Activated CD4-positive, alpha-beta T cell treated with anti-CD3 and anti-CD28 coated beads for 24 hours (primary cell): ENCODE measurements at regions not wholly inside any gene's neighbourhood (a gene's known extent, or its start where the extent isn't known, plus 50 kb on each side); places are given as distances from the start of the nearest gene placed in this dataset.
"Not testable (repeated sequence)": the region's sequence is repeated elsewhere in the genome, so short reads cannot be mapped to it uniquely, and the experiment has no call there.

Experiments used
- DNase-seq, 2 donors: peaks; one replicate each; pipeline ENCODE4 v3.0.0-alpha.2; 2020; ENCODE audit warnings: low read depth in 2 of 2

- not testable (repeated sequence) for DNase-seq
Observed at GRCh38 chr12:9411616-9412268, 196.0 kb downstream of the KLRB1 start.

GRCh38 chr12:9407425-9407748 lies 199.2 kb upstream of the PZP start:
- DNase-seq = not testable (repeated sequence)

- DNase-seq = no peak
Observed at GRCh38 chr12:9406564-9407424, 198.6 kb upstream of the PZP start.

GRCh38 chr12:9405886-9406563 lies 197.8 kb upstream of the PZP start:
- no peak for DNase-seq

GRCh38 chr12:9404469-9405260 lies 196.5 kb upstream of the PZP start:
- no peak for DNase-seq

GRCh38 chr12:9404031-9404430 lies 195.8 kb upstream of the PZP start:
- no peak for DNase-seq

- not testable (repeated sequence) for DNase-seq
Observed at GRCh38 chr12:9402432-9403040, 194.3 kb upstream of the PZP start.

- DNase-seq = not testable (repeated sequence)
Observed at GRCh38 chr12:9396367-9396766, 188.2 kb upstream of the PZP start.

- DNase-seq = not testable (repeated sequence)
Observed at GRCh38 chr12:9395220-9395619, 187.0 kb upstream of the PZP start.

GRCh38 chr12:9392842-9393241 lies 184.6 kb upstream of the PZP start:
- no peak for DNase-seq

- no peak for DNase-seq
Observed at GRCh38 chr12:9391815-9392214, 183.6 kb upstream of the PZP start.

- no peak for DNase-seq
Observed at GRCh38 chr12:9390761-9391160, 182.6 kb upstream of the PZP start.

- no peak for DNase-seq
Observed at GRCh38 chr12:9389796-9390195, 181.6 kb upstream of the PZP start.

GRCh38 chr12:9388379-9388778 lies 180.2 kb upstream of the PZP start:
- no peak for DNase-seq

GRCh38 chr12:9387450-9387849 lies 179.3 kb upstream of the PZP start:
- DNase-seq = no peak

- no peak for DNase-seq
Observed at GRCh38 chr12:9383585-9383984, 175.4 kb upstream of the PZP start.

GRCh38 chr12:9381619-9382018 lies 173.4 kb upstream of the PZP start:
- no peak for DNase-seq

- no peak for DNase-seq
Observed at GRCh38 chr12:9380650-9381049, 172.5 kb upstream of the PZP start.

- no peak for DNase-seq
Observed at GRCh38 chr12:9379023-9379742, 171.0 kb upstream of the PZP start.

- DNase-seq = no peak
Observed at GRCh38 chr12:9378430-9378835, 170.2 kb upstream of the PZP start.

GRCh38 chr12:9372202-9372601 lies 164.0 kb upstream of the PZP start:
- no peak for DNase-seq
